ENCODE measurements at regions not wholly inside any gene's neighbourhood (a gene's known extent, or its start where the extent isn't known, plus 50 kb on each side); places are given as distances from the start of the nearest gene placed in this dataset.

DNA sequence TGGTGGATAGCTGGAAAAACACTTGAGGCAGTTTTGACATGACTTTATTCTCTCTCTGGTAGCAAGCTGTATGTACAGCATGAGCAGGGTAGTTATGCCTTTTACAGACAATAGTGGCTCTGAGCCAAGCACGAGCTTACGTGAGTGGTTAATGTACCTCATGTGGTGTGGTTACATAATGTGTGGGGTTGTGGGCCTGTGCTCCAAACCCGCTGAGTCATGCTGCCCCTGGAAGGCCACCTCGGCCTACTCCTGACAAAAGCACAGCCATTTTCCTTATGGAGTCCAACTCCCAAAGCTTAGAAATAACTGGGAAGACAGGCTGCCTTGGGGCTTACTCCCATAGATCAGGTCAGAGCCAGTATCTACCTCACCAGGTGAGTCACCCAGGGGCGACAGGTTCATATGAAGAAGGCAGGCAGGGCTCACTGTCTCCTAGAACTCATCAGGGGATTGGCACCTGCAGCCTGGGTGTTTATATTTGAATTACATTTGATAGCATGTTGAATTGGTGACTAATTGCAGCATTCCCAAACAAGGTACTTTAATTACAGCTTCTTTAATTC, 404.5 kb downstream of the ADRA2A start:
- Mint-ChIP-seq H3K27ac (ENCODE audit: unreplicated experiment) (no peak overlapping the region), H3K27me3 (ENCODE audit: low read depth) (no peaks in the 10 kb centered on the region), H3K4me3 (no peak overlapping the region), H3K9me3 (no peaks in the 10 kb centered on the region), H3K4me1 (peaks cover 4% of the 10 kb centered on the region), H3K36me3 (ENCODE audit: low read depth) (no peaks in the 10 kb centered on the region)
- no peak for TF ChIP-seq CTCF (conservative IDR thresholded peaks at IDR 0.05)
- DNase-seq (ENCODE audit: low read depth, low spot score): no peak

DNA sequence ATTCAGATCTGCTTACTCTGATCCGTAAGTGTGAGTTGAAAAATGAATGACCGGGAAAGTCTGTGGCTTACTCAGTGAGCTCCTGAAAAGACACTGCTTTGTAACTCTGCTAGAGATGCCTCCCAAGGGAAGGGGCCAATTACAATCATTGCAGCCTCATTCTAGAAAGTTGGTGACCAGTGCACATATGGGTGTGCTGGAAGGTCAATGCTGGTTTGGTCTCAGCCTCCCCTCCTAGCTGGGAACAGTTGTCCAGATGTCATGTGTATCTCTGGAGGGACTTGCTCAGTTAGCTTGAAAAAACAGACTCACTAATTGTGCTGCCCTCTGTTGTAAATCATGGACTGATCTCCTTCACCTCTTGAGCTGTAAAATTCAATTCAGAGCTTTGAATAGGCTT, 405.0 kb downstream of the ADRA2A start:
- H3K4me1 Mint-ChIP-seq: peaks cover 4% of the 10 kb centered on the region
- no peaks in the 10 kb centered on the region for H3K36me3 Mint-ChIP-seq (ENCODE audit: low read depth)
- H3K9me3 Mint-ChIP-seq: no peaks in the 10 kb centered on the region
- H3K27me3 Mint-ChIP-seq (ENCODE audit: low read depth): no peaks in the 10 kb centered on the region
- H3K4me3 Mint-ChIP-seq: no peak overlapping the region
- no peak for TF ChIP-seq CTCF (conservative IDR thresholded peaks at IDR 0.05)
- H3K27ac Mint-ChIP-seq (ENCODE audit: unreplicated experiment): no peak overlapping the region
- DNase-seq (ENCODE audit: low read depth, low spot score): no peak

DNA sequence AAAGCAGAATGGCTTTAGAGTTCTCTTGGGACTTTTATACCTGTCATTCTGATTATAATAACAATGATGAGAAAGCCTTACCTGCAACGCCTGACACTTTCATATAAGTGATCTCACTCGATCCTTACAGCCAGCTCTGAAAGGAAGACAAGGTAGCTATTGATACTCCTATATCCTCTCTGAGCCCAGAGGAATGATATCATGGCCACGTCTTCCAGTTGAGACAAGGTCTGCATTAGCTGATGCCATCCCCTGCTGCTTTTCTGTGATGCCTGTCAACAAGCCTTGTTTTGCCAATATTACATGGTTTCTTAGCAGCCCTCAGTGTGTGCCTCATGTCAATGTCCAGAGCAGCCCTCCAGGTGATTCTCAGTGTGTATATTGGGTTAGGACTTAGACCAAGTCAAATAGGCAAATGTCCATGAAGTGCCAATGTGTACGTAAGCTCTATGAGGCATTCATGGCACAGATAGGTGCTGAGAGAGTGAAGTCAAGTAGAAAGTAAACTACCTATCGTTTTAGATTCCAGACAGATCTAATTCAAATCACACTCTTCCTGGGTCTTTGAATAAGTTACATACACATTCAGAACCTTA, 405.9 kb downstream of the ADRA2A start:
- no peak overlapping the region for H3K27ac Mint-ChIP-seq (ENCODE audit: unreplicated experiment)
- TF ChIP-seq CTCF (conservative IDR thresholded peaks at IDR 0.05): no peak
- DNase-seq (ENCODE audit: low read depth, low spot score): no peak
- peaks cover 4% of the 10 kb centered on the region for H3K9me3 Mint-ChIP-seq
- no peak overlapping the region for H3K4me3 Mint-ChIP-seq
- H3K36me3 Mint-ChIP-seq (ENCODE audit: low read depth): no peaks in the 10 kb centered on the region
- H3K27me3 Mint-ChIP-seq (ENCODE audit: low read depth): no peaks in the 10 kb centered on the region
- peaks cover 4% of the 10 kb centered on the region for H3K4me1 Mint-ChIP-seq

- Mint-ChIP-seq H3K36me3 (ENCODE audit: low read depth) (no peaks in the 10 kb centered on the region), H3K9me3 (peaks cover 15% of the 10 kb centered on the region), H3K4me3 (no peak overlapping the region), H3K27me3 (ENCODE audit: low read depth) (no peaks in the 10 kb centered on the region), H3K4me1 (no peaks in the 10 kb centered on the region), H3K27ac (ENCODE audit: unreplicated experiment) (no peak overlapping the region)
- TF ChIP-seq CTCF (conservative IDR thresholded peaks at IDR 0.05): no peak
- no peak for DNase-seq (ENCODE audit: low read depth, low spot score)
These were observed 408.9 kb downstream of the ADRA2A start for GRCh38 chr10:111485767-111486166.

DNA sequence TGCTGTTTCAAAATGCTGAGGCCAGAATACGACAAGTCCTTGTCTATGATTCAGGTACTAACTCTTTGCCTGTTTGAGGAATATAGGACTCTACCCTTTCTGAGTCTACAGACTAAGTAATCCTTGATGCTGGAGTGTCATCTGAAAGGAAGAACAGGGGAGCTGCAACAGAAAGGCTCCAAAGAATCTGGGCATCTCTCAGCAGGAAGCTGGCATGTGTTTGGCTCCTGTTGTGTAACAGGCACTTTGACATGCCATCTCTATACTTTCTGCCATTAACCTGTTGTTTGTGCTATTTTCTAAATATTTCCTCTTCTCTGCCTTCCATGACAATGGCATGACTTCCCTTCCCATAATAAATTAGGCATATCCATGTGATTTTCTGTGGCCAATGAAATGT, 409.5 kb downstream of the ADRA2A start:
- peaks cover 19% of the 10 kb centered on the region for H3K9me3 Mint-ChIP-seq

More for the DNA sequence above, 409.5 kb downstream of the ADRA2A start:
- Mint-ChIP-seq H3K36me3 (ENCODE audit: low read depth) (peaks cover 2% of the 10 kb centered on the region), H3K4me1 (no peaks in the 10 kb centered on the region), H3K4me3 (no peak overlapping the region), H3K27ac (ENCODE audit: unreplicated experiment) (no peak overlapping the region), H3K27me3 (ENCODE audit: low read depth) (no peaks in the 10 kb centered on the region)
- no peak for DNase-seq (ENCODE audit: low read depth, low spot score)
- TF ChIP-seq CTCF (conservative IDR thresholded peaks at IDR 0.05): no peak

Data from neural crest cell (in vitro differentiated cells).